CD4-positive, alpha-beta memory T cell (primary cell): ENCODE measurements at regions not wholly inside any gene's neighbourhood (a gene's known extent, or its start where the extent isn't known, plus 50 kb on each side); places are given as distances from the start of the nearest gene placed in this dataset.

Experiments
- CTCF ChIA-PET: fragments of 350-600 bp; sonication (Branson Sonifier 250); formaldehyde crosslinking; loops from one replicate; lab custom pipeline; 2021; ENCODE audit warnings: inconsistent platforms; ENCODE audit not compliant: partially characterized antibody; lab: Charles Lee
- POLR2A ChIA-PET: fragments of 350-600 bp; sonication (Branson Sonifier 250); formaldehyde crosslinking; loops from one replicate; lab custom pipeline; 2021; ENCODE audit not compliant: partially characterized antibody; lab: Charles Lee
- DNase-seq, 5 donors: peaks; one replicate each; pipeline versions ENCODE4 v3.0.0 to v3.0.0-alpha.2; 2020 to 2022; ENCODE audit warnings: mixed read lengths in 1 of 5
- H3K27ac ChIP-seq: one replicate; pipeline ENCODE4 v1.7.0; 2013; ENCODE audit warnings: low read depth, low read length
- H3K27me3 ChIP-seq: 2 replicates; pipeline ENCODE4 v1.7.0; 2013; ENCODE audit warnings: mild to moderate bottlenecking, low read length, moderate library complexity; ENCODE audit not compliant: insufficient read depth
- H3K36me3 ChIP-seq: 2 replicates; pipeline ENCODE4 v1.7.0; 2013; ENCODE audit warnings: mild to moderate bottlenecking, low read length, moderate library complexity; ENCODE audit not compliant: insufficient read depth
- H3K4me1 ChIP-seq: 2 replicates; pipeline ENCODE4 v1.7.0; 2013; ENCODE audit warnings: mild to moderate bottlenecking, low read length, moderate library complexity; ENCODE audit not compliant: insufficient read depth
- H3K4me3 ChIP-seq, 2 donors: one replicate each; pipeline ENCODE4 v1.7.0; 2013; ENCODE audit warnings: low read length in 2 of 2, mild to moderate bottlenecking in 1 of 2
- H3K9me3 ChIP-seq, 2 donors: one replicate each; pipeline ENCODE4 v1.7.0; 2013; ENCODE audit warnings: low read length in 2 of 2, control low read depth in 1 of 2; ENCODE audit not compliant: control insufficient read depth in 1 of 2
- H3K27ac Mint-ChIP-seq, 7 donors: one replicate each; pipeline ENCODE4 v1.8.0; 2020 to 2021; ENCODE audit warnings: mixed read lengths in 7 of 7, mild to moderate bottlenecking in 6 of 7, inconsistent platforms in 3 of 7, moderate library complexity in 3 of 7
- H3K27me3 Mint-ChIP-seq, 2 donors: one replicate each; pipeline ENCODE4 v1.8.0; 2020 to 2021; ENCODE audit warnings: mixed read lengths in 2 of 2
- H3K36me3 Mint-ChIP-seq, 2 donors: one replicate each; pipeline ENCODE4 v1.8.0; 2020 to 2021; ENCODE audit warnings: mixed read lengths in 2 of 2, inconsistent platforms in 1 of 2, mild to moderate bottlenecking in 1 of 2
- H3K4me1 Mint-ChIP-seq, 4 donors: one replicate each; pipeline ENCODE4 v1.8.0; 2020 to 2021; ENCODE audit warnings: mixed read lengths in 4 of 4, mild to moderate bottlenecking in 1 of 4
- H3K4me3 Mint-ChIP-seq, 8 donors: one replicate each; pipeline ENCODE4 v1.8.0; 2020 to 2021; ENCODE audit warnings: mixed read lengths in 8 of 8, mild to moderate bottlenecking in 7 of 8, moderate library complexity in 6 of 8, inconsistent platforms in 3 of 8
- H3K9me3 Mint-ChIP-seq, 8 donors: one replicate each; pipeline ENCODE4 v1.8.0; 2020 to 2021; ENCODE audit warnings: mixed read lengths in 8 of 8, mild to moderate bottlenecking in 5 of 8, inconsistent platforms in 3 of 8, moderate library complexity in 1 of 8
- intact Hi-C: fragments of 100-400 bp; cut with micrococcal nuclease; formaldehyde crosslinking; loops from one replicate; pipeline ENCODE4 v1.15.1; 2023

GRCh38 chr6:6865611-6866010, 242.2 kb upstream of the RREB1 start:
- Mint-ChIP-seq H3K36me3 (no peaks in the 10 kb centered on the region), H3K4me1 (no peaks in the 10 kb centered on the region), H3K27ac (no peak overlapping the region), H3K27me3 (peaks cover 2 to 4% of the 10 kb centered on the region in 2 donors), H3K4me3 (no peak overlapping the region), H3K9me3 (peaks cover 0 to 2% (median 0%) of the 10 kb centered on the region in 8 donors)
- no peak overlapping the region for H3K4me3 ChIP-seq
- ChIA-PET POLR2A (no interaction called here), CTCF (no interaction called here)
- no peaks in the 10 kb centered on the region for H3K9me3 ChIP-seq
- H3K27ac ChIP-seq = no peak overlapping the region
- no peaks in the 10 kb centered on the region for H3K36me3 ChIP-seq
- intact Hi-C loops = no loop called here
- DNase-seq = no peak
- no peaks in the 10 kb centered on the region for H3K27me3 ChIP-seq
- H3K4me1 ChIP-seq = no peaks in the 10 kb centered on the region

- ChIA-PET CTCF (no interaction called here), POLR2A (no interaction called here)
- peaks cover 2 to 4% of the 10 kb centered on the region in 2 donors for H3K27me3 Mint-ChIP-seq
- no peaks in the 10 kb centered on the region for H3K36me3 ChIP-seq
- no peak overlapping the region for H3K27ac ChIP-seq
- no peak overlapping the region for H3K4me3 ChIP-seq
- no peak for DNase-seq
- no peak overlapping the region for H3K27ac Mint-ChIP-seq
- no peaks in the 10 kb centered on the region for H3K27me3 ChIP-seq
- no peaks in the 10 kb centered on the region for H3K4me1 ChIP-seq
- peaks cover 0 to 2% (median 0%) of the 10 kb centered on the region in 8 donors for H3K9me3 Mint-ChIP-seq
- H3K4me1 Mint-ChIP-seq = no peaks in the 10 kb centered on the region
- no peaks in the 10 kb centered on the region for H3K9me3 ChIP-seq
- H3K36me3 Mint-ChIP-seq = no peaks in the 10 kb centered on the region
- no peak overlapping the region for H3K4me3 Mint-ChIP-seq
- intact Hi-C loops = no loop called here
Measured at GRCh38 chr6:6866656-6867403, 240.9 kb upstream of the RREB1 start.

DNA sequence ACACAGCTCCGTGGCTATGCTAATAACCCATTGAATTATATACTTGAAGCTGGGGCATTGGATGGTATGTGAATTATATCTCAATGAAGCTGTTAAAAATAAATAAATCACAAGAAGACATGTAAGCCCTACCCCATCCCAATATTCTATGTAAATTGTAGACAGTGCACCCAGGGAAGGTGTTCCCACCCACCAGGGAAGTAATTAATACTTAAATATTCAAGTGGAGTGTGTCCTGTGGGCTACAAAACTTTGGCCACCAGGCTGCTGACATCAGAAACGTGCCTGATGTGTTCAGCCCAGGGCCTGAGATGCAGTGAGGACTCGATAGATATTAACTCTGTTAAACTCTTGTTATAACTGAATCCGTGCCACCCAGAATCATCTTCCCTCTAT, 240.4 kb upstream of the RREB1 start:
- POLR2A ChIA-PET = no interaction called here
- H3K36me3 ChIP-seq = no peaks in the 10 kb centered on the region
- no peak overlapping the region for H3K4me3 ChIP-seq
- intact Hi-C loops = no loop called here
- Mint-ChIP-seq H3K4me1 (no peaks in the 10 kb centered on the region), H3K27ac (no peak overlapping the region), H3K9me3 (peaks cover 0 to 2% (median 0%) of the 10 kb centered on the region in 8 donors), H3K4me3 (no peak overlapping the region), H3K36me3 (no peaks in the 10 kb centered on the region), H3K27me3 (peaks cover 2 to 4% of the 10 kb centered on the region in 2 donors)
- no peak overlapping the region for H3K27ac ChIP-seq
- H3K9me3 ChIP-seq = no peaks in the 10 kb centered on the region
- H3K4me1 ChIP-seq = no peaks in the 10 kb centered on the region
- no peaks in the 10 kb centered on the region for H3K27me3 ChIP-seq
- CTCF ChIA-PET = no interaction called here
- no peak for DNase-seq

DNA sequence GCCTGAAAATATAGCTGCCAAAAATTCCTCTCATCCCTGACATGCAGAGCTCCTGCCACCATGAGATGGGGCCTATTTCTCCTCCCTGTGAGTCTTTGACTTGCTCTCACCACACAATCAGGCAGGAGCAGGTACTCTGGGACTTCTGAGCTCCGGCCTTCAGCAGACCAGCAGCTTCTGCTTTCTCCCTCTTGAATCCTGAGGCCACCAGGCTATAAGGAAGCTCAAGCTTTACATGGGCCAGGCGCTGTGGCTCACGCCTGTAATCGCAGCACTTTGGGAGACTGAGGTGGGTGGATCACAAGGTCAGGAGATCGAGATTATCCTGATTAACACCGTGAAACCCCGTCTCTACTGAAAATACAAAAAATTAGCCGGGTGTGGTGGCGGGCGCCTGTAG, 238.7 kb upstream of the RREB1 start:
- intact Hi-C loops = no loop called here
- Histone ChIP-seq H3K4me3 (no peak overlapping the region), H3K36me3 (no peaks in the 10 kb centered on the region), H3K27ac (no peak overlapping the region), H3K9me3 (no peaks in the 10 kb centered on the region), H3K27me3 (no peaks in the 10 kb centered on the region), H3K4me1 (no peaks in the 10 kb centered on the region)
- no peak for DNase-seq
- POLR2A ChIA-PET = no interaction called here
- CTCF ChIA-PET = no interaction called here
- Mint-ChIP-seq H3K27me3 (peaks cover 2 to 4% of the 10 kb centered on the region in 2 donors), H3K4me3 (no peak overlapping the region), H3K9me3 (peaks cover 0 to 2% (median 0%) of the 10 kb centered on the region in 8 donors), H3K4me1 (no peaks in the 10 kb centered on the region), H3K27ac (no peak overlapping the region), H3K36me3 (no peaks in the 10 kb centered on the region)

GRCh38 chr6:6870921-6871320, 236.8 kb upstream of the RREB1 start:
- Mint-ChIP-seq H3K9me3 (no peaks in the 10 kb centered on the region), H3K4me1 (no peaks in the 10 kb centered on the region), H3K27ac (no peak overlapping the region), H3K27me3 (peaks cover 2 to 5% of the 10 kb centered on the region in 2 donors), H3K36me3 (no peaks in the 10 kb centered on the region), H3K4me3 (no peak overlapping the region)
- Histone ChIP-seq H3K27ac (no peak overlapping the region), H3K4me1 (no peaks in the 10 kb centered on the region), H3K27me3 (no peaks in the 10 kb centered on the region), H3K4me3 (no peak overlapping the region), H3K36me3 (no peaks in the 10 kb centered on the region), H3K9me3 (no peaks in the 10 kb centered on the region)
- intact Hi-C loops = no loop called here
- ChIA-PET POLR2A (no interaction called here), CTCF (no interaction called here)
- no peak for DNase-seq

DNA sequence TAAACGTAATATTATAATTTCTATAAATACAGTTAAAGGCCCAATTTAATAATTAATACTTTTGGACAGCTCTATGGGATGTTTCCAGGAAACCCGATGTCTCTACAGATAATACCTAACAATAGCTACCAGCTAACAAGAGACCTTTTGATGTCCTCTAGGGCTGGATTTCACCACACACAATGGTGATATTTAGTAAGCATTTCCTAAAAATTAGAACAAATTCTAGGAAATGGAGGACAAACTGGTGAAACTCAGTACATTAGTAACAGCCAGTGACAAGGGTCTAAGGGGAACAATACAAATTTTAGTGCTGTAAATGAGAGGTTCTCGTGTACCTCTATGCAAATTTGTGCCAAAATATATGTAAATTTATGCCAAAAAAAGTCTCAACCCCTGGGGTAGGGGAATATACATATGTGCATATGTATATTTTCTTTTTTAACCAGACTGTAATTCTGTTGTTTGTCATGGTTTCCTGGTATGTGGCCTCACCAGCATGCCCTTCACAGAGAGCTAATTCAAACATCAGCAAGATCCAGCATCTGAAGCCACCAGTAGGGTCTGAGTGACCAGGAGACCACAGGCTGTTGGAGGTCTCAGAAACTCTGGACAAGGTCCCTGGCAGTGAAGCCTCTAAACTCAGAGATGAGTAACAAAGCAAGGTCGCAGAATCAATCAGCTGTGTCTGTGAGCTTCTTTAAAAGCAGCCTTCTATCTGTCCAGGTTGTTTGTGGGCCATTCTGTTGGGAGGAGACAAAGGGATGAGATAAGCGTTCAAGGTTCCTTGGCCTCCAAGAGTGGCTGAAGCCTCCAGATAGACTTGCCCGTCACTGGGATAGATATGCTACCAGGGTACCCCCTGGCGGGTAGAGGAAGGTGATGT, 235.1 kb upstream of the RREB1 start:
- H3K36me3 Mint-ChIP-seq = no peaks in the 10 kb centered on the region
- no peaks in the 10 kb centered on the region for H3K36me3 ChIP-seq
- H3K27me3 Mint-ChIP-seq = peaks cover 3 to 6% of the 10 kb centered on the region in 2 donors
- no peak for DNase-seq
- H3K4me1 Mint-ChIP-seq = peaks cover 0 to 1% (median 0%) of the 10 kb centered on the region in 4 donors
- H3K4me1 ChIP-seq = no peaks in the 10 kb centered on the region
- intact Hi-C loops = no loop called here
- H3K4me3 Mint-ChIP-seq = no peak overlapping the region
- ChIA-PET POLR2A (no interaction called here), CTCF (no interaction called here)
- no peak overlapping the region for H3K27ac Mint-ChIP-seq
- H3K9me3 ChIP-seq = no peaks in the 10 kb centered on the region
- no peak overlapping the region for H3K4me3 ChIP-seq
- no peaks in the 10 kb centered on the region for H3K9me3 Mint-ChIP-seq
- H3K27ac ChIP-seq = no peak overlapping the region
- no peaks in the 10 kb centered on the region for H3K27me3 ChIP-seq

- Mint-ChIP-seq H3K27me3 (peaks cover 3 to 6% of the 10 kb centered on the region in 2 donors), H3K4me3 (no peak overlapping the region), H3K4me1 (peaks cover 0 to 1% (median 0%) of the 10 kb centered on the region in 4 donors), H3K9me3 (no peaks in the 10 kb centered on the region), H3K27ac (no peak overlapping the region), H3K36me3 (no peaks in the 10 kb centered on the region)
- intact Hi-C loops = no loop called here
- Histone ChIP-seq H3K4me3 (no peak overlapping the region), H3K27ac (no peak overlapping the region), H3K36me3 (no peaks in the 10 kb centered on the region), H3K27me3 (no peaks in the 10 kb centered on the region), H3K9me3 (no peaks in the 10 kb centered on the region), H3K4me1 (no peaks in the 10 kb centered on the region)
- ChIA-PET CTCF (no interaction called here), POLR2A (no interaction called here)
- DNase-seq = no peak
Measured at GRCh38 chr6:6873778-6874177, 234.0 kb upstream of the RREB1 start.
